CD4-positive, alpha-beta T cell treated with Interleukin-15 for 4 hours (primary cell): ENCODE measurements at regions not wholly inside any gene's neighbourhood (a gene's known extent, or its start where the extent isn't known, plus 50 kb on each side); places are given as distances from the start of the nearest gene placed in this dataset.
"Not testable (repeated sequence)": the region's sequence is repeated elsewhere in the genome, so short reads cannot be mapped to it uniquely, and the experiment has no call there.

Experiments
- DNase-seq: peaks from one replicate; pipeline ENCODE4 v3.0.0-alpha.2; 2020; ENCODE audit warnings: low spot score

- DNase-seq: no peak
Measured at GRCh38 chr2:204143216-204144014, 206.9 kb downstream of the ICOS start.

- no peak for DNase-seq
Measured at GRCh38 chr2:204144492-204144891, 207.9 kb downstream of the ICOS start.

- DNase-seq: peak; percentile 78
Measured at GRCh38 chr2:204145263-204145751, 208.7 kb downstream of the ICOS start.

- no peak for DNase-seq
Measured at GRCh38 chr2:204145791-204146190, 209.2 kb downstream of the ICOS start.

GRCh38 chr2:204147040-204147439, 210.5 kb downstream of the ICOS start:
- DNase-seq: not testable (repeated sequence)

GRCh38 chr2:204150721-204151120, 214.2 kb downstream of the ICOS start:
- no peak for DNase-seq

GRCh38 chr2:204152616-204153015, 216.1 kb downstream of the ICOS start:
- DNase-seq: no peak

- no peak for DNase-seq
Measured at GRCh38 chr2:204154863-204155262, 218.3 kb downstream of the ICOS start.

- DNase-seq: no peak
Measured at GRCh38 chr2:204156456-204156855, 219.9 kb downstream of the ICOS start.

- DNase-seq: no peak
Measured at GRCh38 chr2:204157684-204158083, 221.1 kb downstream of the ICOS start.

- no peak for DNase-seq
Measured at GRCh38 chr2:204159526-204159925, 223.0 kb downstream of the ICOS start.

- DNase-seq: no peak
Measured at GRCh38 chr2:204160989-204161388, 224.4 kb downstream of the ICOS start.

GRCh38 chr2:204161886-204162285, 225.3 kb downstream of the ICOS start:
- DNase-seq: no peak

- DNase-seq: no peak
Measured at GRCh38 chr2:204166961-204167360, 230.4 kb downstream of the ICOS start.

- DNase-seq: not testable (repeated sequence)
Measured at GRCh38 chr2:204167670-204168069, 231.1 kb downstream of the ICOS start.

GRCh38 chr2:204170411-204170810, 233.8 kb downstream of the ICOS start:
- DNase-seq: no peak

- no peak for DNase-seq
Measured at GRCh38 chr2:204171432-204172144, 235.0 kb downstream of the ICOS start.

- no peak for DNase-seq
Measured at GRCh38 chr2:204172145-204172600, 235.6 kb downstream of the ICOS start.

- no peak for DNase-seq
Measured at GRCh38 chr2:204174034-204174433, 237.5 kb downstream of the ICOS start.

GRCh38 chr2:204175552-204176271, 239.1 kb downstream of the ICOS start:
- DNase-seq: no peak

GRCh38 chr2:204176306-204176705, 239.7 kb downstream of the ICOS start:
- DNase-seq: no peak

GRCh38 chr2:204177251-204177976, 240.9 kb downstream of the ICOS start:
- no peak for DNase-seq
